Neural cell (in vitro differentiated cells): ENCODE measurements at regions not wholly inside any gene's neighbourhood (a gene's known extent, or its start where the extent isn't known, plus 50 kb on each side); places are given as distances from the start of the nearest gene placed in this dataset.
A peak's percentile ranks its signal among the peaks of the same experiment; 100 is the strongest.

ENCODE experiments used
- H2AFZ ChIP-seq: fragments of 200-600, 300-800 bp; sonication (generic), shearing (Covaris generic); 2 replicates; pipeline ENCODE4 v1.6.0; 2014; ENCODE audit warnings: low read depth, mild to moderate bottlenecking, antibody characterized with exemption, low read length, moderate library complexity
- H3F3A ChIP-seq: fragments of 200-600 bp; shearing (Covaris generic); 2 replicates; pipeline ENCODE4 v1.6.1; 2016; ENCODE audit warnings: mild to moderate bottlenecking, moderate library complexity, mixed read lengths, antibody characterized with exemption, low read length; ENCODE audit not compliant: insufficient read depth, poor library complexity, severe bottlenecking
- H3K27ac ChIP-seq: fragments of 200-600, 300-800 bp; sonication (generic), shearing (Covaris generic); 2 replicates; pipeline ENCODE4 v1.5.1; 2014; ENCODE audit warnings: mild to moderate bottlenecking, low read length, moderate library complexity
- H3K27me3 ChIP-seq: fragments of 300-800, 200-600 bp; sonication (generic), shearing (Covaris generic); 2 replicates; pipeline ENCODE4 v1.6.0; 2014; ENCODE audit warnings: mild to moderate bottlenecking, low read depth, low read length, moderate library complexity; ENCODE audit not compliant: insufficient read depth
- H3K36me3 ChIP-seq: fragments of 300-800, 200-600 bp; sonication (generic), shearing (Covaris generic); 2 replicates; pipeline ENCODE4 v1.5.1; 2014; ENCODE audit warnings: mild to moderate bottlenecking, antibody characterized with exemption, low read length, moderate library complexity; ENCODE audit not compliant: insufficient read depth
- H3K4me2 ChIP-seq: fragments of 300-800, 200-600 bp; sonication (generic), shearing (Covaris generic); 2 replicates; pipeline ENCODE4 v1.6.0; 2014; ENCODE audit warnings: mild to moderate bottlenecking, low read length
- H3K4me3 ChIP-seq: fragments of 300-800, 200-600 bp; sonication (generic), shearing (Covaris generic); 2 replicates; pipeline ENCODE4 v1.5.1; 2014; ENCODE audit warnings: mild to moderate bottlenecking, low read length, moderate library complexity
- H3K79me2 ChIP-seq: fragments of 200-600 bp; shearing (Covaris generic); replicated peaks from 2 replicates; pipeline ENCODE4 v1.6.0; 2014; ENCODE audit warnings: mild to moderate bottlenecking, low read length, moderate library complexity; ENCODE audit not compliant: insufficient read depth
- H3K9ac ChIP-seq: fragments of 300-800, 200-600 bp; sonication (generic), shearing (Covaris generic); 2 replicates; pipeline ENCODE4 v1.6.1; 2016; ENCODE audit warnings: mild to moderate bottlenecking, low read length, mixed read lengths
- H3K9me2 ChIP-seq: fragments of 200-600 bp; shearing (Covaris generic); 2 replicates; pipeline ENCODE4 v1.6.1; 2016; ENCODE audit warnings: mild to moderate bottlenecking, low read length, mixed read lengths; ENCODE audit not compliant: insufficient read depth
- H3K9me3 ChIP-seq: fragments of 200-600, 300-800 bp; sonication (generic), shearing (Covaris generic); 2 replicates; pipeline ENCODE4 v1.6.1; 2016; ENCODE audit warnings: mild to moderate bottlenecking, mixed run types, low read length, moderate library complexity, mixed read lengths
- H4K20me1 ChIP-seq: fragments of 200-600 bp; shearing (Covaris generic); 2 replicates; pipeline ENCODE4 v1.6.1; 2016; ENCODE audit warnings: mild to moderate bottlenecking, mixed run types; ENCODE audit not compliant: insufficient read depth
- CTCF ChIP-seq: fragments of 450-650 bp; IDR thresholded peaks from 2 replicates; pipeline ENCODE4 v1.5.1; 2014; ENCODE audit warnings: antibody characterized with exemption, mild to moderate bottlenecking, moderate library complexity; ENCODE audit not compliant: poor library complexity, severe bottlenecking
- EP300 ChIP-seq: fragments of 450-650 bp; conservative IDR thresholded peaks from 2 replicates; pipeline ENCODE4 v1.6.1; 2014; ENCODE audit warnings: antibody characterized with exemption, mild to moderate bottlenecking, moderate library complexity; ENCODE audit not compliant: poor library complexity, severe bottlenecking
- EZH2 ChIP-seq: fragments of 200-600, 300-800 bp; shearing (Covaris generic), sonication (generic); IDR thresholded peaks from 2 replicates; pipeline ENCODE4 v1.6.1; 2014; ENCODE audit warnings: antibody characterized with exemption, low read length, borderline replicate concordance, mild to moderate bottlenecking; ENCODE audit not compliant: insufficient read depth, poor library complexity, severe bottlenecking
- MXI1 ChIP-seq: fragments of 450-650 bp; conservative IDR thresholded peaks from 2 replicates; pipeline ENCODE4 v1.6.1; 2014; ENCODE audit warnings: antibody characterized with exemption, mild to moderate bottlenecking; ENCODE audit not compliant: poor library complexity, severe bottlenecking
- POLR2AphosphoS5 ChIP-seq: IDR thresholded peaks from 2 replicates; pipeline ENCODE4 v1.6.1; 2012
- RAD21 ChIP-seq: fragments of 450-650 bp; conservative IDR thresholded peaks from 2 replicates; pipeline ENCODE4 v1.6.1; 2014; ENCODE audit warnings: antibody characterized with exemption, mild to moderate bottlenecking, moderate library complexity
- REST ChIP-seq: IDR thresholded peaks from 2 replicates; pipeline ENCODE4 v1.6.1; 2012; ENCODE audit warnings: borderline replicate concordance
- SMC3 ChIP-seq: fragments of 450-650 bp; conservative IDR thresholded peaks from 2 replicates; pipeline ENCODE4 v1.6.1; 2014; ENCODE audit warnings: antibody characterized with exemption, mild to moderate bottlenecking, moderate library complexity; ENCODE audit not compliant: poor library complexity
- TAF1 ChIP-seq: IDR thresholded peaks from 2 replicates; pipeline ENCODE4 v1.6.1; 2012; ENCODE audit warnings: low read depth

- Histone ChIP-seq H3K27me3 (no peaks in the 10 kb centered on the region), H3K4me2 (no peak overlapping the region), H3K9me3 (no peaks in the 10 kb centered on the region), H3K27ac (no peak overlapping the region), H3K36me3 (no peaks in the 10 kb centered on the region), H3K79me2 (no peaks in the 10 kb centered on the region), H4K20me1 (no peaks in the 10 kb centered on the region), H2AFZ (no peak overlapping the region), H3K9ac (no peak overlapping the region), H3F3A (no peaks in the 10 kb centered on the region), H3K9me2 (no peaks in the 10 kb centered on the region), H3K4me3 (no peak overlapping the region)
- TF ChIP-seq EP300 (no peak), CTCF (peak; percentile 12)
Measured at GRCh38 chr5:28344836-28345433, 1306.5 kb upstream of the CDH9 start.

- H4K20me1 ChIP-seq, result no peaks in the 10 kb centered on the region
- no peak overlapping the region for H3K4me3 ChIP-seq
- H3K36me3 ChIP-seq, result no peaks in the 10 kb centered on the region
- no peaks in the 10 kb centered on the region for H3K79me2 ChIP-seq
- no peaks in the 10 kb centered on the region for H3K27me3 ChIP-seq
- no peak overlapping the region for H3K27ac ChIP-seq
- no peaks in the 10 kb centered on the region for H3K9me2 ChIP-seq
- no peaks in the 10 kb centered on the region for H3K9me3 ChIP-seq
- H3K4me2 ChIP-seq, result no peak overlapping the region
- TF ChIP-seq EZH2 (no peak), POLR2AphosphoS5 (no peak), CTCF (no peak), MXI1 (no peak), RAD21 (no peak), SMC3 (no peak), REST (no peak), EP300 (no peak), TAF1 (no peak)
- H3F3A ChIP-seq, result no peaks in the 10 kb centered on the region
- no peak overlapping the region for H3K9ac ChIP-seq
- H2AFZ ChIP-seq, result no peak overlapping the region
Measured at GRCh38 chr5:28329176-28329575, 1290.8 kb upstream of the CDH9 start.
